Endothelial cell of umbilical vein (primary cell): ENCODE measurements at regions not wholly inside any gene's neighbourhood (a gene's known extent, or its start where the extent isn't known, plus 50 kb on each side); places are given as distances from the start of the nearest gene placed in this dataset.

Experiments
- BruUV-seq: library from RNA; stranded (reverse); fragments of 400-500 nt; replicated peaks from 2 replicates; lab custom pipeline; 2021; lab: Mats Ljungman, UMichigan
- CTCF ChIA-PET: fragments of 300-600, 350-600 bp; sonication (Branson Sonifier 250); formaldehyde crosslinking; loops from one replicate; lab custom pipeline; 2021; ENCODE audit warnings: antibody characterized with exemption, inconsistent platforms; lab: Charles Lee
- POLR2A ChIA-PET: fragments of 300-600, 350-600 bp; sonication (Branson Sonifier 250); formaldehyde crosslinking; loops from one replicate; lab custom pipeline; 2021; ENCODE audit warnings: antibody characterized with exemption, inconsistent platforms; lab: Charles Lee
- DNase-seq: peaks from one replicate; pipeline ENCODE4 v3.0.0-alpha.2; 2011; ENCODE audit warnings: low read depth, low spot score
- FAIRE-seq: peaks from 2 replicates; lab custom pipeline; 2011; peaks lifted over from hg19 to GRCh38; lab: Jason Lieb, UNC
- H2AFZ ChIP-seq: 2 replicates; pipeline ENCODE4 v1.6.0; 2012; ENCODE audit warnings: low read depth, low read length, control low read depth, inconsistent platforms
- H3K27ac ChIP-seq: 2 replicates; pipeline ENCODE4 v1.5.1; 2011; ENCODE audit warnings: low read depth, mild to moderate bottlenecking, control low read depth, low read length, moderate library complexity; ENCODE audit not compliant: insufficient read depth
- H3K27me3 ChIP-seq, 2 experiments: 2 replicates each; pipeline versions ENCODE4 v1.6.0 to v1.6.1; 2011; ENCODE audit warnings: low read length in 2 of 2, mixed read lengths in 1 of 2; ENCODE audit not compliant: control insufficient read depth in 2 of 2, insufficient read depth in 2 of 2
- H3K36me3 ChIP-seq, 2 experiments: 2 replicates in 1 of 2; 3 replicates in 1 of 2; pipeline ENCODE4 v1.5.1; 2011; ENCODE audit warnings: low read length in 2 of 2, mild to moderate bottlenecking in 1 of 2, moderate library complexity in 1 of 2; ENCODE audit not compliant: control insufficient read depth in 2 of 2, insufficient read depth in 2 of 2; ENCODE audit errors: extremely low read depth in 1 of 2
- H3K4me1 ChIP-seq: 3 replicates; pipeline ENCODE4 v1.5.1; 2011; ENCODE audit warnings: mild to moderate bottlenecking, low read length; ENCODE audit not compliant: control insufficient read depth, insufficient read depth; ENCODE audit errors: extremely low read depth
- H3K4me2 ChIP-seq: 2 replicates; pipeline ENCODE4 v1.6.1; 2011; ENCODE audit warnings: low read length, control low read depth, mixed read lengths; ENCODE audit not compliant: insufficient read depth
- H3K4me3 ChIP-seq, 3 experiments: fragments of 200-600 bp in 1 of 3; sonication (generic), shearing (Covaris generic) in 1 of 3; replicated peaks in 1 of 3; 2 replicates each; pipeline ENCODE4 v1.5.1; 2011 to 2016; ENCODE audit warnings: control low read depth in 3 of 3, low read length in 3 of 3, mild to moderate bottlenecking in 2 of 3, inconsistent platforms in 1 of 3, low read depth in 1 of 3, moderate library complexity in 1 of 3; ENCODE audit not compliant: insufficient read depth in 1 of 3
- H3K79me2 ChIP-seq: 2 replicates; pipeline ENCODE4 v1.6.0; 2012; ENCODE audit warnings: low read length, inconsistent platforms; ENCODE audit not compliant: control insufficient read depth, insufficient read depth
- H3K9ac ChIP-seq: replicated peaks from 2 replicates; pipeline ENCODE3; 2011; ENCODE audit warnings: low read length, control low read depth; ENCODE audit not compliant: insufficient read depth; ENCODE audit errors: extremely low read depth
- H3K9me1 ChIP-seq: replicated peaks from 3 replicates; pipeline ENCODE4 v1.6.0; 2011; ENCODE audit warnings: mild to moderate bottlenecking, low read length; ENCODE audit not compliant: control insufficient read depth, insufficient read depth; ENCODE audit errors: extremely low read depth
- H3K9me3 ChIP-seq: replicated peaks from 2 replicates; pipeline ENCODE4 v1.5.1; 2012; ENCODE audit warnings: low read length, inconsistent platforms; ENCODE audit not compliant: control insufficient read depth, insufficient read depth
- H4K20me1 ChIP-seq: replicated peaks from 2 replicates; pipeline ENCODE3; 2011; ENCODE audit warnings: mild to moderate bottlenecking, low read length; ENCODE audit not compliant: control insufficient read depth, insufficient read depth; ENCODE audit errors: extremely low read depth
- CTCF ChIP-seq, 2 donors: IDR thresholded peaks; 1 replicate in 1 of 2; 2 replicates in 1 of 2; pipeline ENCODE4 v1.5.1; 2011; ENCODE audit warnings: low read length in 2 of 2, mild to moderate bottlenecking in 2 of 2, moderate library complexity in 2 of 2, control low read depth in 1 of 2, inconsistent platforms in 1 of 2, low read depth in 1 of 2; ENCODE audit not compliant: insufficient read depth in 1 of 2; ENCODE audit errors: extremely low read depth in 1 of 2
- EZH2 ChIP-seq: IDR thresholded peaks from 2 replicates; pipeline ENCODE4 v1.6.1; 2012; ENCODE audit warnings: borderline replicate concordance, low read depth, mild to moderate bottlenecking, moderate library complexity, low read length, inconsistent platforms; ENCODE audit not compliant: severe bottlenecking
- FOS ChIP-seq: IDR thresholded peaks from 2 replicates; pipeline ENCODE4 v1.6.1; 2011; ENCODE audit warnings: mild to moderate bottlenecking, low read length, moderate library complexity, borderline replicate concordance; ENCODE audit not compliant: insufficient read depth
- GATA2 ChIP-seq: IDR thresholded peaks from 2 replicates; pipeline ENCODE4 v1.7.0; 2011; ENCODE audit warnings: low read depth, mild to moderate bottlenecking, moderate library complexity, mixed read lengths, low read length; ENCODE audit not compliant: insufficient read length, insufficient read depth
- JUN ChIP-seq: IDR thresholded peaks from 2 replicates; pipeline ENCODE4 v1.6.1; 2011; ENCODE audit warnings: borderline replicate concordance, low read depth; ENCODE audit not compliant: insufficient read length, insufficient read depth
- MAX ChIP-seq: IDR thresholded peaks from 2 replicates; pipeline ENCODE4 v1.6.1; 2011; ENCODE audit not compliant: insufficient read depth, insufficient read length
- MYC ChIP-seq: IDR thresholded peaks from one replicate; pipeline ENCODE4 v1.6.1; 2011; ENCODE audit warnings: mild to moderate bottlenecking, low read depth, low read length
- POLR2A ChIP-seq: IDR thresholded peaks from 2 replicates; pipeline ENCODE4 v1.6.1; 2012; ENCODE audit warnings: low read depth, mild to moderate bottlenecking, control low read depth, low read length
- POLR2AphosphoS5 ChIP-seq: IDR thresholded peaks from 2 replicates; pipeline ENCODE4 v1.6.1; 2012; ENCODE audit warnings: low read depth, mild to moderate bottlenecking, control low read depth, low read length, moderate library complexity; ENCODE audit not compliant: insufficient read depth
- dilution Hi-C: fragments of 300-500 bp; cut with MboI; formaldehyde crosslinking; loops from one replicate; pipeline ENCODE4 v1.15.0; 2019; ENCODE audit warnings: low sequenced_read_pairs; ENCODE audit not compliant: extremely low pct_ligation_motif_present
- intact Hi-C: fragments of 100-400 bp; cut with micrococcal nuclease; formaldehyde crosslinking; loops from one replicate; pipeline ENCODE4 v1.10.0; 2022

GRCh38 chr9:17017931-17018491 is 116.8 kb upstream of the CNTLN start:
- H3K4me3 ChIP-seq, result no peak overlapping the region
- no peak overlapping the region for H3K9ac ChIP-seq
- TF ChIP-seq MAX (no peak), JUN (no peak)
- H3K4me2 ChIP-seq, result no peak overlapping the region
- peaks cover 0 to 6% of the 10 kb centered on the region in 2 experiments for H3K27me3 ChIP-seq
- CTCF ChIA-PET, result no interaction called here
- dilution Hi-C loops, result no loop called here
- H4K20me1 ChIP-seq, result no peaks in the 10 kb centered on the region
- DNase-seq (no peak), FAIRE-seq (no peak)
- H3K9me3 ChIP-seq, result no peaks in the 10 kb centered on the region
- intact Hi-C loops, result no loop called here
- H3K36me3 ChIP-seq, result no peaks in the 10 kb centered on the region
- no peaks in the 10 kb centered on the region for H3K9me1 ChIP-seq
- no peak overlapping the region for H3K27ac ChIP-seq
- POLR2A ChIA-PET, result no interaction called here
- no peak overlapping the region for H2AFZ ChIP-seq
- H3K79me2 ChIP-seq, result no peaks in the 10 kb centered on the region
- no TSS peak for BruUV-seq
- H3K4me1 ChIP-seq, result no peaks in the 10 kb centered on the region

GRCh38 chr9:17013891-17014290 is 120.9 kb upstream of the CNTLN start:
- no peak overlapping the region for H3K9ac ChIP-seq
- no peaks in the 10 kb centered on the region for H3K9me3 ChIP-seq
- H4K20me1 ChIP-seq, result no peaks in the 10 kb centered on the region
- H3K27ac ChIP-seq, result no peak overlapping the region
- no peaks in the 10 kb centered on the region for H3K79me2 ChIP-seq
- ChIA-PET POLR2A (no interaction called here), CTCF (no interaction called here)
- H3K4me3 ChIP-seq, result no peak overlapping the region
- TF ChIP-seq POLR2A (no peak), POLR2AphosphoS5 (no peak), JUN (no peak), EZH2 (no peak), FOS (no peak), MAX (no peak), GATA2 (no peak), MYC (no peak), CTCF (IDR thresholded peaks at IDR 0.05; ENCODE audit: extremely low read depth in 1 of 2, insufficient read depth in 1 of 2, low read depth in 1 of 2, low read length in 2 of 2) (no peak)
- DNase-seq (no peak), FAIRE-seq (no peak)
- intact Hi-C loops, result no loop called here
- H2AFZ ChIP-seq, result no peak overlapping the region
- H3K4me1 ChIP-seq, result no peaks in the 10 kb centered on the region
- no peaks in the 10 kb centered on the region for H3K9me1 ChIP-seq
- BruUV-seq, result no TSS peak
- H3K4me2 ChIP-seq, result no peak overlapping the region
- dilution Hi-C loops, result no loop called here
- H3K27me3 ChIP-seq, result peaks cover 2 to 3% of the 10 kb centered on the region in 2 experiments
- no peaks in the 10 kb centered on the region for H3K36me3 ChIP-seq
